H1 (cell line): ENCODE measurements at regions not wholly inside any gene's neighbourhood (a gene's known extent, or its start where the extent isn't known, plus 50 kb on each side); places are given as distances from the start of the nearest gene placed in this dataset.
A peak's percentile ranks its signal among the peaks of the same experiment; 100 is the strongest.

Experiments used
- CTCF ChIA-PET: fragments of 300-600 bp; sonication (Branson Sonifier 250); formaldehyde crosslinking; loops from one replicate; lab custom pipeline; 2021; ENCODE audit not compliant: partially characterized antibody; lab: Charles Lee
- POLR2A ChIA-PET: fragments of 300-600 bp; sonication (Branson Sonifier 250); formaldehyde crosslinking; loops from one replicate; lab custom pipeline; 2021; ENCODE audit warnings: inconsistent platforms; ENCODE audit not compliant: partially characterized antibody; lab: Charles Lee
- DNase-seq, 2 experiments: peaks; one replicate each; pipeline versions ENCODE4 v3.0.0 to v3.0.0-alpha.2; 2010 to 2022; ENCODE audit warnings: low spot score in 2 of 2, low read depth in 1 of 2, mixed read lengths in 1 of 2
- FAIRE-seq: peaks from 2 replicates; lab custom pipeline; 2011; peaks lifted over from hg19 to GRCh38; lab: Jason Lieb, UNC
- H2AFZ ChIP-seq: 2 replicates; pipeline ENCODE4 v1.8.1; 2012; ENCODE audit warnings: low read length, inconsistent platforms
- H2AK5ac ChIP-seq: 2 replicates; pipeline ENCODE4 v1.6.1; 2013; ENCODE audit warnings: low read depth, low read length
- H2BK120ac ChIP-seq: replicated peaks from 2 replicates; pipeline ENCODE3; 2013; ENCODE audit warnings: low read depth, low read length, inconsistent platforms
- H2BK12ac ChIP-seq: 2 replicates; pipeline ENCODE4 v1.6.1; 2013; ENCODE audit warnings: low read depth, low read length
- H2BK15ac ChIP-seq: 2 replicates; pipeline ENCODE4 v1.6.1; 2013; ENCODE audit warnings: low read length
- H2BK20ac ChIP-seq: 2 replicates; pipeline ENCODE4 v1.6.1; 2013; ENCODE audit warnings: low read length
- H2BK5ac ChIP-seq: 2 replicates; pipeline ENCODE4 v1.6.1; 2013; ENCODE audit warnings: low read depth, low read length
- H3K14ac ChIP-seq: 2 replicates; pipeline ENCODE4 v1.6.1; 2013; ENCODE audit warnings: inconsistent platforms; ENCODE audit not compliant: insufficient read length
- H3K18ac ChIP-seq: 2 replicates; pipeline ENCODE4 v1.6.1; 2013; ENCODE audit warnings: low read length; ENCODE audit errors: extremely low read depth
- H3K23ac ChIP-seq: 2 replicates; pipeline ENCODE4 v1.6.1; 2013; ENCODE audit warnings: inconsistent platforms; ENCODE audit not compliant: insufficient read length
- H3K23me2 ChIP-seq: 2 replicates; pipeline ENCODE4 v1.6.1; 2013; ENCODE audit warnings: low read depth, low read length
- H3K27ac ChIP-seq: 2 replicates; pipeline ENCODE4 v1.6.1; 2011; ENCODE audit warnings: low read depth, low read length, inconsistent platforms
- H3K27me3 ChIP-seq, 4 experiments: replicated peaks in 1 of 4; 1 replicate in 1 of 4; 2 replicates in 3 of 4; pipeline versions ENCODE4 v1.6.1 to v1.8.1; 2011 to 2013; ENCODE audit warnings: low read length in 3 of 4, mild to moderate bottlenecking in 3 of 4, inconsistent platforms in 2 of 4, mixed read lengths in 2 of 4, moderate library complexity in 1 of 4; ENCODE audit not compliant: control insufficient read depth in 3 of 4, insufficient read depth in 3 of 4; ENCODE audit errors: extremely low read depth in 1 of 4
- H3K36me3 ChIP-seq, 4 experiments: 2 replicates each; pipeline versions ENCODE4 v1.6.1 to v1.8.1; 2011 to 2013; ENCODE audit warnings: mild to moderate bottlenecking in 4 of 4, low read length in 3 of 4, moderate library complexity in 2 of 4, control low read depth in 1 of 4, inconsistent platforms in 1 of 4; ENCODE audit not compliant: insufficient read depth in 4 of 4, control insufficient read depth in 2 of 4
- H3K4ac ChIP-seq: replicated peaks from 2 replicates; pipeline ENCODE3; 2013; ENCODE audit warnings: low read length, low read depth, mixed read lengths, inconsistent platforms; ENCODE audit not compliant: insufficient read length
- H3K4me1 ChIP-seq, 4 experiments: replicated peaks in 1 of 4; 1 replicate in 1 of 4; 2 replicates in 3 of 4; pipeline versions ENCODE4 v1.6.1 to v1.8.1; 2011 to 2013; ENCODE audit warnings: low read length in 3 of 4, inconsistent platforms in 2 of 4, mixed read lengths in 1 of 4; ENCODE audit not compliant: insufficient read depth in 4 of 4, control insufficient read depth in 3 of 4
- H3K4me2 ChIP-seq, 2 experiments: 2 replicates each; pipeline versions ENCODE4 v1.6.1 to v1.8.1; 2011 to 2013; ENCODE audit warnings: low read depth in 2 of 2, low read length in 2 of 2, control low read depth in 1 of 2, inconsistent platforms in 1 of 2, mild to moderate bottlenecking in 1 of 2; ENCODE audit not compliant: insufficient read depth in 1 of 2
- H3K4me3 ChIP-seq, 4 experiments: fragments of 200-600, 300-600 bp in 1 of 4; sonication (generic), shearing (Covaris generic), sonication (Bioruptor Twin) in 1 of 4; 2 replicates each; pipeline versions ENCODE4 v1.5.1 to v1.8.1; 2011 to 2016; ENCODE audit warnings: low read length in 4 of 4, low read depth in 3 of 4, control low read depth in 2 of 4, inconsistent platforms in 2 of 4, mild to moderate bottlenecking in 2 of 4, mixed read lengths in 1 of 4, moderate library complexity in 1 of 4; ENCODE audit not compliant: insufficient read depth in 2 of 4; ENCODE audit errors: extremely low read depth in 1 of 4
- H3K56ac ChIP-seq: replicated peaks from 2 replicates; pipeline ENCODE3; 2013; ENCODE audit warnings: low read depth, mild to moderate bottlenecking, mixed read lengths, low read length, inconsistent platforms; ENCODE audit not compliant: insufficient read length
- H3K79me1 ChIP-seq: 2 replicates; pipeline ENCODE4 v1.6.1; 2013; ENCODE audit warnings: low read depth, low read length, control low read depth
- H3K79me2 ChIP-seq, 2 experiments: 2 replicates each; pipeline versions ENCODE4 v1.6.1 to v1.8.1; 2012 to 2013; ENCODE audit warnings: low read length in 2 of 2, mild to moderate bottlenecking in 2 of 2, inconsistent platforms in 1 of 2; ENCODE audit not compliant: insufficient read depth in 2 of 2, control insufficient read depth in 1 of 2
- H3K9ac ChIP-seq, 4 experiments: replicated peaks in 1 of 4; 1 replicate in 1 of 4; 2 replicates in 3 of 4; pipeline versions ENCODE4 v1.6.1 to v1.8.1; 2011 to 2013; ENCODE audit warnings: low read depth in 3 of 4, low read length in 3 of 4, control low read depth in 2 of 4, mild to moderate bottlenecking in 2 of 4, moderate library complexity in 2 of 4, inconsistent platforms in 1 of 4; ENCODE audit errors: extremely low read depth in 1 of 4
- H3K9me3 ChIP-seq, 2 experiments: 2 replicates each; pipeline versions ENCODE4 v1.6.1 to v1.8.1; 2012 to 2013; ENCODE audit warnings: mild to moderate bottlenecking in 2 of 2, moderate library complexity in 2 of 2, control low read depth in 1 of 2, inconsistent platforms in 1 of 2, low read depth in 1 of 2, low read length in 1 of 2, mixed read lengths in 1 of 2; ENCODE audit not compliant: insufficient read depth in 2 of 2
- H4K20me1 ChIP-seq, 2 experiments: replicated peaks in 1 of 2; 2 replicates each; pipeline versions ENCODE3 to v1.8.1; 2011 to 2013; ENCODE audit warnings: inconsistent platforms in 2 of 2, low read length in 2 of 2, mild to moderate bottlenecking in 1 of 2; ENCODE audit not compliant: insufficient read depth in 2 of 2, control insufficient read depth in 1 of 2
- H4K5ac ChIP-seq: 2 replicates; pipeline ENCODE4 v1.6.1; 2013; ENCODE audit warnings: low read length, low read depth, mixed read lengths, inconsistent platforms; ENCODE audit not compliant: insufficient read length
- H4K8ac ChIP-seq: 2 replicates; pipeline ENCODE4 v1.8.0; 2013; ENCODE audit warnings: mild to moderate bottlenecking, moderate library complexity, low read length, inconsistent platforms; ENCODE audit not compliant: insufficient read depth; ENCODE audit errors: extremely low read depth
- H4K91ac ChIP-seq: replicated peaks from 2 replicates; pipeline ENCODE3; 2013; ENCODE audit warnings: low read length, mixed read lengths, inconsistent platforms; ENCODE audit not compliant: insufficient read length
- ASH2L ChIP-seq: fragments of 200-600, 300-600 bp; sonication (generic); IDR thresholded peaks from one replicate; pipeline ENCODE4 v1.7.1; 2017; ENCODE audit warnings: low read length
- CBX8 ChIP-seq: fragments of 300-800, 300-1000 bp; sonication (generic); IDR thresholded peaks from 2 replicates; pipeline ENCODE4 v1.7.1; 2016; ENCODE audit warnings: low read depth, low read length, borderline replicate concordance
- CHD2 ChIP-seq: IDR thresholded peaks from 2 replicates; pipeline ENCODE4 v1.6.1; 2012; ENCODE audit warnings: low read length, improper control_type of control experiment
- CTBP2 ChIP-seq: IDR thresholded peaks from 2 replicates; pipeline ENCODE4 v1.7.0; 2011; ENCODE audit warnings: borderline replicate concordance, mild to moderate bottlenecking, moderate library complexity, mixed read lengths, low read length; ENCODE audit not compliant: insufficient read depth, insufficient read length
- EP300 ChIP-seq, 2 experiments: IDR thresholded peaks; 1 replicate in 1 of 2; 2 replicates in 1 of 2; pipeline ENCODE4 v1.6.1; 2011 to 2012; ENCODE audit warnings: low read depth in 2 of 2, low read length in 2 of 2, mild to moderate bottlenecking in 2 of 2, borderline replicate concordance in 1 of 2, inconsistent platforms in 1 of 2, moderate library complexity in 1 of 2
- HDAC6 ChIP-seq: IDR thresholded peaks from one replicate; pipeline ENCODE4 v1.7.1; 2012; ENCODE audit warnings: low read depth, mild to moderate bottlenecking, inconsistent platforms, low read length, moderate library complexity
- MAFK ChIP-seq: IDR thresholded peaks from 2 replicates; pipeline ENCODE4 v1.6.1; 2012; ENCODE audit warnings: low read depth, mild to moderate bottlenecking, improper control_type of control experiment, low read length
- RAD21 ChIP-seq, 2 experiments: IDR thresholded peaks in 1 of 2; conservative IDR thresholded peaks in 1 of 2; 2 replicates each; pipeline ENCODE4 v1.6.1; 2011; ENCODE audit warnings: low read depth in 2 of 2, low read length in 2 of 2, improper control_type of control experiment in 1 of 2, inconsistent platforms in 1 of 2, mild to moderate bottlenecking in 1 of 2, moderate library complexity in 1 of 2
- WGBS, 2 experiments: shearing (Covaris generic) in 1 of 2; methylation state at CpG; one replicate each; pipeline versions ENCODE4 v1.1.6 to v1.1.7; 2013 to 2015; ENCODE audit warnings: low lambda C conversion rate in 2 of 2, mixed read lengths in 2 of 2, inconsistent platforms in 1 of 2, low coverage in 1 of 2, missing lambda C conversion rate in 1 of 2; ENCODE audit not compliant: insufficient replicate concordance in 2 of 2, insufficient coverage in 1 of 2, insufficient read length in 1 of 2; ENCODE audit errors: extremely low coverage in 1 of 2, missing lambda C conversion rate in 1 of 2; 5-methylcytosine and 5-hydroxymethylcytosine counted together
- TF ChIP-seq, protein P1 (sequence below), 3 experiments: IDR thresholded peaks; 1 replicate in 2 of 3; 2 replicates in 1 of 3; pipeline versions ENCODE4 v1.5.1 to v1.6.1; 2011; ENCODE audit warnings: low read length in 3 of 3, mild to moderate bottlenecking in 3 of 3, inconsistent platforms in 2 of 3, low read depth in 1 of 3, moderate library complexity in 1 of 3; ENCODE audit not compliant: insufficient read depth in 1 of 3; ENCODE audit errors: control extremely low read depth in 1 of 3

DNA sequence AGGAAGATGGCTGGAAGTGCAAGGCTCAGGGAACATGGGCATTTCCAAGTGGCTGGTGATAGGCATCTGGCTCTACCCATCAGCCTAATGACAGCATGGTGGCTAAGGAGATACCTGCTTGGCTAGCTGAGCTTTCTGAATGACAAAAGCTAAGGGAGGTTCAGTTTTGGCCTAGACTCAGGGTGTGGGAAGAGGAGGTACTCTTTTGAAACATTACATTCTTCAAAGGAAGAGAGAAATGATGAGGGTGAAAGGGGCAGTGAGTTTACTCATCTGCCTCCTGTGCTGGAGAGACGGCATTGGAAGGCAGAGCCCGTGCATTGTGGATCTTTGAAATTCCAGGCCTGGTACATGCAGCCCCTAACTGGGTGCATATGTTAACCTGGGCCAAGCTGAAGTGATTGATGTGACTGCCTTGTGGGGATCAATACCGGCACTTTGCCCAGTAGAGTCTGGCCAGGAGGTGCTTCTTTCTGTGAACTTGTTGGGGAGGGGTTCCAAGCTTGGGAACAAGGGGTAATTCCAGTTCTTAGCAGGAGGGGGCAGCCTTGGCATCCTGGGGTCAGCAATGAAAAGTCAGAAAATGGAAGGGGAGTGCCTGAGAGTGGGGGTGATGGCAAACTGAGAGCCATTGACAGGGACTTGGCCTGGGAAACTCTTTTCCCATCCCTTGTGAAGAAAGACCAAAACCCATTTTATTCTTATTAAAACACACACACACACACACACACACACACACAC, 108.6 kb downstream of the ACER2 start:
- H2BK12ac ChIP-seq = peak overlapping the region; percentile 69; the same call in 1 of the 2 replicates
- WGBS, 2 experiments = 84% methylated on average over 3 of the region's 3 CpGs; no CpG with 5 or more reads in 1 of the 2 experiments
- H4K91ac ChIP-seq = no peak overlapping the region
- DNase-seq (peak; percentile 25 to 90), FAIRE-seq (peak; percentile 84)
- H4K5ac ChIP-seq = no peak overlapping the region
- no peak overlapping the region for H2BK5ac ChIP-seq
- no peak overlapping the region for H3K4me2 ChIP-seq
- no peak overlapping the region for H4K8ac ChIP-seq
- no peak overlapping the region for H3K56ac ChIP-seq
- peaks cover 0 to 1% (median 0%) of the 10 kb centered on the region in 4 experiments; a peak in 1 of 7 replicates for H3K27me3 ChIP-seq
- H3K4me1 ChIP-seq = no peaks in the 10 kb centered on the region; a peak in 1 of 7 replicates
- no peak overlapping the region for H3K14ac ChIP-seq
- H2BK15ac ChIP-seq = no peak overlapping the region
- H3K4ac ChIP-seq = no peak overlapping the region
- H4K20me1 ChIP-seq = no peaks in the 10 kb centered on the region
- no peaks in the 10 kb centered on the region; the same call in 1 of the 2 replicates for H3K23me2 ChIP-seq
- no peak overlapping the region for H3K4me3 ChIP-seq
- no peak overlapping the region for H2BK20ac ChIP-seq
- no peak overlapping the region for H3K27ac ChIP-seq
- H3K36me3 ChIP-seq = no peaks in the 10 kb centered on the region
- ChIA-PET CTCF (interaction anchor here (0.6 to 5.1 kb wide), 41 partner anchors 13 to 1522 kb away, joined by 3 to 33 read pairs (median 5); no protein-coding TSS in a partner anchor), POLR2A (no interaction called here)
- no peak overlapping the region for H2AFZ ChIP-seq
- no peaks in the 10 kb centered on the region for H3K79me2 ChIP-seq
- H3K23ac ChIP-seq = no peak overlapping the region
- H3K9ac ChIP-seq = no peak overlapping the region
- H3K18ac ChIP-seq = no peak overlapping the region; the same call in 1 of the 2 replicates
- H2BK120ac ChIP-seq = no peak overlapping the region
- H3K79me1 ChIP-seq = no peaks in the 10 kb centered on the region
- H3K9me3 ChIP-seq = no peaks in the 10 kb centered on the region
- no peak overlapping the region for H2AK5ac ChIP-seq
- no peak for TF ChIP-seq HDAC6
- TF ChIP-seq EP300 (IDR thresholded peaks at IDR 0.05; ENCODE audit: borderline replicate concordance in 1 of 2, low read depth in 2 of 2, low read length in 2 of 2) = no peak
- TF ChIP-seq CTBP2 = no peak
- no peak for TF ChIP-seq CBX8
- TF ChIP-seq, protein P1, sequence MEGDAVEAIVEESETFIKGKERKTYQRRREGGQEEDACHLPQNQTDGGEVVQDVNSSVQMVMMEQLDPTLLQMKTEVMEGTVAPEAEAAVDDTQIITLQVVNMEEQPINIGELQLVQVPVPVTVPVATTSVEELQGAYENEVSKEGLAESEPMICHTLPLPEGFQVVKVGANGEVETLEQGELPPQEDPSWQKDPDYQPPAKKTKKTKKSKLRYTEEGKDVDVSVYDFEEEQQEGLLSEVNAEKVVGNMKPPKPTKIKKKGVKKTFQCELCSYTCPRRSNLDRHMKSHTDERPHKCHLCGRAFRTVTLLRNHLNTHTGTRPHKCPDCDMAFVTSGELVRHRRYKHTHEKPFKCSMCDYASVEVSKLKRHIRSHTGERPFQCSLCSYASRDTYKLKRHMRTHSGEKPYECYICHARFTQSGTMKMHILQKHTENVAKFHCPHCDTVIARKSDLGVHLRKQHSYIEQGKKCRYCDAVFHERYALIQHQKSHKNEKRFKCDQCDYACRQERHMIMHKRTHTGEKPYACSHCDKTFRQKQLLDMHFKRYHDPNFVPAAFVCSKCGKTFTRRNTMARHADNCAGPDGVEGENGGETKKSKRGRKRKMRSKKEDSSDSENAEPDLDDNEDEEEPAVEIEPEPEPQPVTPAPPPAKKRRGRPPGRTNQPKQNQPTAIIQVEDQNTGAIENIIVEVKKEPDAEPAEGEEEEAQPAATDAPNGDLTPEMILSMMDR (IDR thresholded peaks at IDR 0.05; ENCODE audit: control extremely low read depth in 1 of 3, insufficient read depth in 1 of 3, low read depth in 1 of 3, low read length in 3 of 3) = peak; percentile 70 to 83 (median 80)
- no peak for TF ChIP-seq MAFK
- TF ChIP-seq RAD21 (IDR thresholded peaks at IDR 0.05 in 1 of 2, conservative IDR thresholded peaks at IDR 0.05 in 1 of 2; ENCODE audit: low read depth in 2 of 2, low read length in 2 of 2) = peak; percentile 84 to 89
- TF ChIP-seq CHD2 = no peak
- no peak for TF ChIP-seq ASH2L
